ENCODE measurements at regions not wholly inside any gene's neighbourhood (a gene's known extent, or its start where the extent isn't known, plus 50 kb on each side); places are given as distances from the start of the nearest gene placed in this dataset.

DNA sequence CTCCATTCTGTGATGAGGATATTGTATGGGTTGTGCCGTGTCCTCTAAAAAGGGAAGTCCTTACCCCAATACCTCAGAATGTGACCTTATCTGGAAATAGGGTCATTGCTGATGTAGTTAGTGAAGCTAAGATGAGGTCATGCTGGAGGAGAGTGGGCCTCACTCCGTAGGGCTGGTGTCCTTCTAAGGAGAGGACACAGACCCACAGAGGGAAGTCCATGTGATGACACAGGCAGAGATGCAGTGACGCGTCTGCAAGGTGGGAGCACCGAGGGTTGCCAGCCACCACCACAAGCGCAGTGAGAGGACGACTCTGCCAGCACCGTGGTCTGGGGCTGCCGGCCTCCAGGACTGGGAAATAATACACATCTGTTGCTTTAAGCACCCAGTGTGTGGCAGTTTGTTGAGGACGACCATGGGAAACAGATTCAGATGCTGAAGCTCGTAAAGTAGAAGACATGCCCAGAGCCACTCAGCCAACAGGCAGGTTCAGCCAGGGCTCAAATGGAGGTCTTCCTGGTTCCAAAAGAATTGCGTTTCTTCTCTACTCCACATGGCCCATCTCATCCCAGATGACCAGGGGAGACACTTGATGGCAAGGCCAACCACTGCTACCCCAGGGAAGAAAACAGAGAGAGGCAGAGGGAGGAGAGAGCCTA lies 59.2 kb upstream of the DUSP22 start:
- H3K27ac ChIP-seq = no peak overlapping the region
- no peaks in the 10 kb centered on the region for H3K27me3 ChIP-seq (replicated peaks in 1 of 7)
- no peak for DNase-seq
- no peak overlapping the region for H3K4me3 ChIP-seq
- WGBS, 5 donors = 83 to 87% (median 86%) methylated on average over 11 to 12 of the region's 12 CpGs
- intact Hi-C loops (cut with DNase I; ENCODE audit: low total_unique reads) = no loop called here
- no peaks in the 10 kb centered on the region for H3K36me3 ChIP-seq
- TF ChIP-seq, protein P1, sequence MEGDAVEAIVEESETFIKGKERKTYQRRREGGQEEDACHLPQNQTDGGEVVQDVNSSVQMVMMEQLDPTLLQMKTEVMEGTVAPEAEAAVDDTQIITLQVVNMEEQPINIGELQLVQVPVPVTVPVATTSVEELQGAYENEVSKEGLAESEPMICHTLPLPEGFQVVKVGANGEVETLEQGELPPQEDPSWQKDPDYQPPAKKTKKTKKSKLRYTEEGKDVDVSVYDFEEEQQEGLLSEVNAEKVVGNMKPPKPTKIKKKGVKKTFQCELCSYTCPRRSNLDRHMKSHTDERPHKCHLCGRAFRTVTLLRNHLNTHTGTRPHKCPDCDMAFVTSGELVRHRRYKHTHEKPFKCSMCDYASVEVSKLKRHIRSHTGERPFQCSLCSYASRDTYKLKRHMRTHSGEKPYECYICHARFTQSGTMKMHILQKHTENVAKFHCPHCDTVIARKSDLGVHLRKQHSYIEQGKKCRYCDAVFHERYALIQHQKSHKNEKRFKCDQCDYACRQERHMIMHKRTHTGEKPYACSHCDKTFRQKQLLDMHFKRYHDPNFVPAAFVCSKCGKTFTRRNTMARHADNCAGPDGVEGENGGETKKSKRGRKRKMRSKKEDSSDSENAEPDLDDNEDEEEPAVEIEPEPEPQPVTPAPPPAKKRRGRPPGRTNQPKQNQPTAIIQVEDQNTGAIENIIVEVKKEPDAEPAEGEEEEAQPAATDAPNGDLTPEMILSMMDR (IDR thresholded peaks at IDR 0.05 in 8 of 11, conservative IDR thresholded peaks at IDR 0.05 in 3 of 11) = no peak
- TF ChIP-seq POLR2AphosphoS5 (IDR thresholded peaks at IDR 0.05) = no peak
- TF ChIP-seq POLR2A (IDR thresholded peaks at IDR 0.05) = no peak
- no peaks in the 10 kb centered on the region for H3K9me3 ChIP-seq
- peaks cover 2 to 30% (median 17%) of the 10 kb centered on the region in 6 donors for H3K4me1 ChIP-seq

DNA sequence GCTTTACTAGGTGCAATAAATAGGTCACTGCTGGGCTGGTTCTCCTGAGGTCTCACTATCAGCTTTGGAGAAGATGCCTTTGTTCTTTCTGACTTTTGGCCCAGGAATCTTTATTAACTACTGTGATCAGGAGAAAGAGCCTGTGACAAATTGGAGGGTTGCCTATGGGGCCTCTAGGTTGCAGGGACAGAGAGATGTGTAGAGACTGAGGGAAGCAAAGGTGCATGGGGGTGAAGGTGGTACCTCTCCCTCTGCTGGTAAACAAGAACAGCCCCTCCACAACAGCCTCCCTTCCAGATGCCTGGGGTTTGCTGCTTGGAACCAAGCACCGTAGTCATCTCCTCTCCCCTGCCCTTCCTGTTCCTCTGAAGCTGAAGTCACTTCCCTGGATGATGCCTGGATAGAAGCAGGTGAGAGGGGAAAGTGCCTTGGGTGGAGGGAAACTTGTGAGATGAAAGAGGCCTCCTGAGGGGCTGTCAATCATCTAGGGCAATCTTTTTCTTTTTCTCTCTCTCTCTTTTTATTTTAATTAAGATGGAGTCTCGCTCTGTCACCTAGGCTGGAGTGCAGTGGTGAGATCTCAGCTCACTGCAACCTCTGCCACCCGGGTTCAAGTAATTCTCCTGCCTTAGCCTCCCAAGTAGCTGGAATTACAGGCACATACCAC lies 57.4 kb upstream of the DUSP22 start:
- peaks cover 2 to 30% (median 17%) of the 10 kb centered on the region in 6 donors for H3K4me1 ChIP-seq
- H3K27me3 ChIP-seq (replicated peaks in 1 of 7) = no peaks in the 10 kb centered on the region
- no peaks in the 10 kb centered on the region for H3K9me3 ChIP-seq
- peak overlapping the region in 5 of 8 donors; percentile 68 to 79 (median 75) for H3K27ac ChIP-seq
- 76 to 83% (median 81%) methylated on average over 3 of the region's 3 CpGs for WGBS, 5 donors
- no peaks in the 10 kb centered on the region for H3K36me3 ChIP-seq
- DNase-seq = no peak
- TF ChIP-seq POLR2A (IDR thresholded peaks at IDR 0.05) (no peak), POLR2AphosphoS5 (IDR thresholded peaks at IDR 0.05) (no peak)
- TF ChIP-seq, protein P1 (IDR thresholded peaks at IDR 0.05 in 8 of 11, conservative IDR thresholded peaks at IDR 0.05 in 3 of 11) = no peak
- intact Hi-C loops (cut with DNase I; ENCODE audit: low total_unique reads) = no loop called here
- no peak overlapping the region for H3K4me3 ChIP-seq

DNA sequence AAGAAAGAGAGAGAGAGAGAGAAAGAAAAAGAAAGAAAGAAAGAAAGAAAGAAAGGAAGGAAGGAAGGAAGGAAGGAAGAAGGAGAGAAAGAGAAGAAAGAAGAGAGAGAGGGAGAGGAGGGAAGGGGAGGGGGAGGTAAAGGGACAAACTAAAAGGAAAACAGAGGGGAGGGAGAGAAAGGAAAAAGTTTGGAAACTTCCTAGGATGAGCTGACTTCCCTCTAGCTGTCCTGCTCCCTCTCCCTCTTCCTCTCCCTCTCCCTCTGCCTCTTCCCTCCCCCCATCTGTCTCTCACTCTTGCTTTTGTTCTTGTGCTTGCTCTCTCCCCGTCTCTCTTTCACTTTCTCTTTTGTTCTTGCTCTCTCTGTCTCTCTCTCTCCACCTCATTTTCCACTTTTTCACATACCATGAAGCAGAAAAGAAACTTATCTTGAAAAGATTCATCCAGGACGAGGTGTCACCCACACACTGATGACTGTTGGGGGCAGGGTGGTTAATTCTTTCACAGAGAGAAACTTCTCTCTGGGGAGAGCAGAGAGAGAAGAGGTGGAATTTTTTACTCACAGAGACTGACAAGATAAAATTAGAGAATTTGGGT lies 56.4 kb upstream of the DUSP22 start:
- Histone ChIP-seq H3K4me1 (peaks cover 2 to 30% (median 17%) of the 10 kb centered on the region in 6 donors), H3K36me3 (no peaks in the 10 kb centered on the region), H3K27me3 (replicated peaks in 1 of 7) (no peaks in the 10 kb centered on the region), H3K4me3 (peak overlapping the region in 4 of 8 donors; percentile 7 to 46 (median 13)), H3K9me3 (no peaks in the 10 kb centered on the region), H3K27ac (peak overlapping the region; percentile 52 to 79 (median 72))
- DNase-seq = no peak
- intact Hi-C loops (cut with DNase I; ENCODE audit: low total_unique reads) = no loop called here
- WGBS, 5 donors = 1 to 4% (median 3%) methylated on average over 2 of the region's 2 CpGs
- TF ChIP-seq POLR2A (IDR thresholded peaks at IDR 0.05) (no peak), POLR2AphosphoS5 (IDR thresholded peaks at IDR 0.05) (no peak)
- TF ChIP-seq, protein P1 (IDR thresholded peaks at IDR 0.05 in 8 of 11, conservative IDR thresholded peaks at IDR 0.05 in 3 of 11) = no peak

DNA sequence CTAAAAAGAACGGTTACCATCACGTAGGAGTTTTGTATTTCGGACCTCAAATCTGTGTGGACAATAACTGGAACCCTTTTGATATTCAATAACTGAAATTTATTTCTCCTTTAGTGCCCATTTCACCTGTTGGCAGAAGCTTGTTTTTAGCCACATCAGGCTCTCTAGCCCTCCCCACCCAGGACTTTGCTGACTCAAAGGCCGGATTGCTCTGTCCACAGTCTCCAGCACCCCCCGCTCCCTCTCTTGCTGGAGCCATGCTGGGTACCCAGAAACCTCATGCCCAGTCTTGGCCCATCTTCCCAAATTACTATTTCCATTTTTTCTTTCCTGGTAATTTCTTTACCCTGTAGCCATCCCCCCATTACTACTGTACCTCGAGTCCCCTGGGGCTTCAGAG lies 55.8 kb upstream of the DUSP22 start:
- intact Hi-C loops (cut with DNase I; ENCODE audit: low total_unique reads) = no loop called here
- Histone ChIP-seq H3K4me3 (peak overlapping the region in 1 of 8 donors; percentile 16), H3K4me1 (peaks cover 2 to 30% (median 17%) of the 10 kb centered on the region in 6 donors), H3K36me3 (no peaks in the 10 kb centered on the region), H3K27me3 (replicated peaks in 1 of 7) (no peaks in the 10 kb centered on the region), H3K9me3 (no peaks in the 10 kb centered on the region), H3K27ac (peak overlapping the region in 7 of 8 donors; percentile 52 to 79 (median 74))
- DNase-seq = no peak
- WGBS, 5 donors = 86 to 90% (median 88%) methylated on average over 6 of the region's 6 CpGs
- TF ChIP-seq POLR2AphosphoS5 (IDR thresholded peaks at IDR 0.05) (no peak), POLR2A (IDR thresholded peaks at IDR 0.05) (no peak)
- TF ChIP-seq, protein P1 (IDR thresholded peaks at IDR 0.05 in 8 of 11, conservative IDR thresholded peaks at IDR 0.05 in 3 of 11) = no peak
